ENCODE measurements at regions not wholly inside any gene's neighbourhood (a gene's known extent, or its start where the extent isn't known, plus 50 kb on each side); places are given as distances from the start of the nearest gene placed in this dataset.

- no peak overlapping the region for H3K4me3 ChIP-seq
- no peak overlapping the region for H3K27ac ChIP-seq
- TF ChIP-seq CTCF (IDR thresholded peaks at IDR 0.05) (no peak), POLR2A (IDR thresholded peaks at IDR 0.05) (no peak)
- peaks cover 0 to 4% (median 0%) of the 10 kb centered on the region in 12 donors for H3K9me3 ChIP-seq
- 88 to 90% (median 89%) methylated on average over 4 of the region's 4 CpGs for WGBS, 4 donors
- ATAC-seq (no peak), DNase-seq (no peak)
- H3K4me1 ChIP-seq = no peaks in the 10 kb centered on the region
- no peaks in the 10 kb centered on the region for H3K27me3 ChIP-seq
- intact Hi-C loops (cut with DNase I) = no loop called here
- H3K36me3 ChIP-seq = no peaks in the 10 kb centered on the region
Measured at GRCh38 chr12:90129366-90130030, 420.9 kb upstream of the ATP2B1 start.

DNA sequence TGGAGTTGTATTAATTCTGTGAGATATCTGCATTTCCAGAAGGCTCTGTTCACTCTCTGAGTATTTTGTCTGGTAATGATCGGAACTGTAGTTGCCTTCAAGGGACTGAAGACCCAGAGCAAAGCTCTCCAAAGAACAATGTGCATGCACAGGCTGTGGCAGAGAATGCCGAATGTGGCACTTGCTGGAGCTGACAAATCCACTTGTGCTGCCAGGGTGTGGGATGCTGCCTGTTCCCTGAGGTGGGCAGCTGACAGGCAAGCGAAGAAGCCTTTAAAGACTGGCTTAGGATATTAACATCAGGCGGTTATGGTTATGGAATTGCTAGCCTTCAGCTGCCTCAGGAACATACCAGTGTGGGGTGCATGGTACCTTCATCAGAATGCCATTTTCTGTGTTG lies 419.9 kb upstream of the ATP2B1 start:
- WGBS, 4 donors = 57 to 70% (median 62%) methylated on average over 4 of the region's 4 CpGs
- Histone ChIP-seq H3K9me3 (peaks cover 0 to 4% (median 0%) of the 10 kb centered on the region in 12 donors), H3K4me3 (no peak overlapping the region), H3K4me1 (no peaks in the 10 kb centered on the region), H3K27ac (no peak overlapping the region), H3K36me3 (no peaks in the 10 kb centered on the region), H3K27me3 (no peaks in the 10 kb centered on the region)
- TF ChIP-seq POLR2A (IDR thresholded peaks at IDR 0.05) (no peak), CTCF (IDR thresholded peaks at IDR 0.05) (no peak)
- no peak for ATAC-seq
- intact Hi-C loops (cut with DNase I) = no loop called here
- no peak for DNase-seq

GRCh38 chr12:90126125-90126524 lies 417.5 kb upstream of the ATP2B1 start:
- 85 to 92% (median 86%) methylated on average over 2 of the region's 2 CpGs for WGBS, 4 donors
- no peak overlapping the region for H3K27ac ChIP-seq
- DNase-seq (no peak), ATAC-seq (no peak)
- H3K27me3 ChIP-seq = no peaks in the 10 kb centered on the region
- TF ChIP-seq CTCF (IDR thresholded peaks at IDR 0.05) = no peak
- no peak for TF ChIP-seq POLR2A (IDR thresholded peaks at IDR 0.05)
- H3K4me1 ChIP-seq = no peaks in the 10 kb centered on the region
- intact Hi-C loops (cut with DNase I) = no loop called here
- no peak overlapping the region for H3K4me3 ChIP-seq
- H3K36me3 ChIP-seq = no peaks in the 10 kb centered on the region
- peaks cover 0 to 8% (median 2%) of the 10 kb centered on the region in 12 donors for H3K9me3 ChIP-seq

DNA sequence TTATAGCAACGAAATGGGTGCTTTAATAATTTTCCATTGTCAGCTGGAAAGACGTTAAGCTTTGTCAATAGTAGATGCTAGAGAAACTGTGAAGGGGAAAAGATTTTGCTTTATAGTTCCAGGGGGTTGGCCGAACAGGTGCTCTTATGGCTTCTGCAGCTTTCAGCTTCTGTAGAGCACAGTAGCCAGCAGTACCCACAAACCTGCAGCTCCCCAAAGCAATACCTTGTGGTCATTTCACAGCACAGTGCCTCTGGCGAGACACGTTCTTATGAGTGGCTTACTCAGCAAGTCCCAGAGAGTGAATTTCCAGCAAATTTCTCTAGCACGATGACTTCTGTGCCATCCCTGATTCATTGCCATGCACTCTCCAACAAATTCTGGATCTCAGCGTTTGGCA lies 416.3 kb upstream of the ATP2B1 start:
- Histone ChIP-seq H3K9me3 (peaks cover 0 to 21% (median 13%) of the 10 kb centered on the region in 12 donors), H3K4me1 (no peaks in the 10 kb centered on the region), H3K4me3 (no peak overlapping the region), H3K27me3 (no peaks in the 10 kb centered on the region), H3K36me3 (no peaks in the 10 kb centered on the region), H3K27ac (no peak overlapping the region)
- intact Hi-C loops (cut with DNase I) = no loop called here
- TF ChIP-seq CTCF (IDR thresholded peaks at IDR 0.05) = no peak
- no peak for TF ChIP-seq POLR2A (IDR thresholded peaks at IDR 0.05)
- DNase-seq = no peak
- ATAC-seq = no peak
- 94 to 95% (median 95%) methylated on average over 7 of the region's 7 CpGs for WGBS, 4 donors

Measured in heart left ventricle (tissue), 16 donors.